ENCODE measurements at regions not wholly inside any gene's neighbourhood (a gene's known extent, or its start where the extent isn't known, plus 50 kb on each side); places are given as distances from the start of the nearest gene placed in this dataset.

GRCh38 chr18:24918257-24918656, 433.7 kb downstream of the ZNF521 start (continued):
- TF ChIP-seq BACH1 (IDR thresholded peaks at IDR 0.05; ENCODE audit: low read length) (no peak), HDAC2 (IDR thresholded peaks at IDR 0.05; ENCODE audit: borderline replicate concordance in 1 of 2, low read depth in 2 of 2, low read length in 2 of 2) (no peak), TAF1 (IDR thresholded peaks at IDR 0.05; ENCODE audit: low read depth, low read length) (no peak), CBX5 (IDR thresholded peaks at IDR 0.05; ENCODE audit: low read depth, low read length) (no peak), CREB1 (IDR thresholded peaks at IDR 0.05) (no peak)
